Endothelial cell of umbilical vein (primary cell): ENCODE measurements at regions not wholly inside any gene's neighbourhood (a gene's known extent, or its start where the extent isn't known, plus 50 kb on each side); places are given as distances from the start of the nearest gene placed in this dataset.

Experiments
- BruUV-seq: library from RNA; stranded (reverse); fragments of 400-500 nt; replicated peaks from 2 replicates; lab custom pipeline; 2021; lab: Mats Ljungman, UMichigan
- CTCF ChIA-PET: fragments of 300-600, 350-600 bp; sonication (Branson Sonifier 250); formaldehyde crosslinking; loops from one replicate; lab custom pipeline; 2021; ENCODE audit warnings: antibody characterized with exemption, inconsistent platforms; lab: Charles Lee
- POLR2A ChIA-PET: fragments of 300-600, 350-600 bp; sonication (Branson Sonifier 250); formaldehyde crosslinking; loops from one replicate; lab custom pipeline; 2021; ENCODE audit warnings: antibody characterized with exemption, inconsistent platforms; lab: Charles Lee
- DNase-seq: peaks from one replicate; pipeline ENCODE4 v3.0.0-alpha.2; 2011; ENCODE audit warnings: low read depth, low spot score
- FAIRE-seq: peaks from 2 replicates; lab custom pipeline; 2011; peaks lifted over from hg19 to GRCh38; lab: Jason Lieb, UNC
- H2AFZ ChIP-seq: 2 replicates; pipeline ENCODE4 v1.6.0; 2012; ENCODE audit warnings: low read depth, low read length, control low read depth, inconsistent platforms
- H3K27ac ChIP-seq: 2 replicates; pipeline ENCODE4 v1.5.1; 2011; ENCODE audit warnings: low read depth, mild to moderate bottlenecking, control low read depth, low read length, moderate library complexity; ENCODE audit not compliant: insufficient read depth
- H3K27me3 ChIP-seq, 2 experiments: 2 replicates each; pipeline versions ENCODE4 v1.6.0 to v1.6.1; 2011; ENCODE audit warnings: low read length in 2 of 2, mixed read lengths in 1 of 2; ENCODE audit not compliant: control insufficient read depth in 2 of 2, insufficient read depth in 2 of 2
- H3K36me3 ChIP-seq, 2 experiments: 2 replicates in 1 of 2; 3 replicates in 1 of 2; pipeline ENCODE4 v1.5.1; 2011; ENCODE audit warnings: low read length in 2 of 2, mild to moderate bottlenecking in 1 of 2, moderate library complexity in 1 of 2; ENCODE audit not compliant: control insufficient read depth in 2 of 2, insufficient read depth in 2 of 2; ENCODE audit errors: extremely low read depth in 1 of 2
- H3K4me1 ChIP-seq: 3 replicates; pipeline ENCODE4 v1.5.1; 2011; ENCODE audit warnings: mild to moderate bottlenecking, low read length; ENCODE audit not compliant: control insufficient read depth, insufficient read depth; ENCODE audit errors: extremely low read depth
- H3K4me2 ChIP-seq: 2 replicates; pipeline ENCODE4 v1.6.1; 2011; ENCODE audit warnings: low read length, control low read depth, mixed read lengths; ENCODE audit not compliant: insufficient read depth
- H3K4me3 ChIP-seq, 3 experiments: fragments of 200-600 bp in 1 of 3; sonication (generic), shearing (Covaris generic) in 1 of 3; replicated peaks in 1 of 3; 2 replicates each; pipeline ENCODE4 v1.5.1; 2011 to 2016; ENCODE audit warnings: control low read depth in 3 of 3, low read length in 3 of 3, mild to moderate bottlenecking in 2 of 3, inconsistent platforms in 1 of 3, low read depth in 1 of 3, moderate library complexity in 1 of 3; ENCODE audit not compliant: insufficient read depth in 1 of 3
- H3K79me2 ChIP-seq: 2 replicates; pipeline ENCODE4 v1.6.0; 2012; ENCODE audit warnings: low read length, inconsistent platforms; ENCODE audit not compliant: control insufficient read depth, insufficient read depth
- H3K9ac ChIP-seq: replicated peaks from 2 replicates; pipeline ENCODE3; 2011; ENCODE audit warnings: low read length, control low read depth; ENCODE audit not compliant: insufficient read depth; ENCODE audit errors: extremely low read depth
- H3K9me1 ChIP-seq: replicated peaks from 3 replicates; pipeline ENCODE4 v1.6.0; 2011; ENCODE audit warnings: mild to moderate bottlenecking, low read length; ENCODE audit not compliant: control insufficient read depth, insufficient read depth; ENCODE audit errors: extremely low read depth
- H3K9me3 ChIP-seq: replicated peaks from 2 replicates; pipeline ENCODE4 v1.5.1; 2012; ENCODE audit warnings: low read length, inconsistent platforms; ENCODE audit not compliant: control insufficient read depth, insufficient read depth
- H4K20me1 ChIP-seq: replicated peaks from 2 replicates; pipeline ENCODE3; 2011; ENCODE audit warnings: mild to moderate bottlenecking, low read length; ENCODE audit not compliant: control insufficient read depth, insufficient read depth; ENCODE audit errors: extremely low read depth
- CTCF ChIP-seq, 2 donors: IDR thresholded peaks; 1 replicate in 1 of 2; 2 replicates in 1 of 2; pipeline ENCODE4 v1.5.1; 2011; ENCODE audit warnings: low read length in 2 of 2, mild to moderate bottlenecking in 2 of 2, moderate library complexity in 2 of 2, control low read depth in 1 of 2, inconsistent platforms in 1 of 2, low read depth in 1 of 2; ENCODE audit not compliant: insufficient read depth in 1 of 2; ENCODE audit errors: extremely low read depth in 1 of 2
- EZH2 ChIP-seq: IDR thresholded peaks from 2 replicates; pipeline ENCODE4 v1.6.1; 2012; ENCODE audit warnings: borderline replicate concordance, low read depth, mild to moderate bottlenecking, moderate library complexity, low read length, inconsistent platforms; ENCODE audit not compliant: severe bottlenecking
- FOS ChIP-seq: IDR thresholded peaks from 2 replicates; pipeline ENCODE4 v1.6.1; 2011; ENCODE audit warnings: mild to moderate bottlenecking, low read length, moderate library complexity, borderline replicate concordance; ENCODE audit not compliant: insufficient read depth
- GATA2 ChIP-seq: IDR thresholded peaks from 2 replicates; pipeline ENCODE4 v1.7.0; 2011; ENCODE audit warnings: low read depth, mild to moderate bottlenecking, moderate library complexity, mixed read lengths, low read length; ENCODE audit not compliant: insufficient read length, insufficient read depth
- JUN ChIP-seq: IDR thresholded peaks from 2 replicates; pipeline ENCODE4 v1.6.1; 2011; ENCODE audit warnings: borderline replicate concordance, low read depth; ENCODE audit not compliant: insufficient read length, insufficient read depth
- MAX ChIP-seq: IDR thresholded peaks from 2 replicates; pipeline ENCODE4 v1.6.1; 2011; ENCODE audit not compliant: insufficient read depth, insufficient read length
- MYC ChIP-seq: IDR thresholded peaks from one replicate; pipeline ENCODE4 v1.6.1; 2011; ENCODE audit warnings: mild to moderate bottlenecking, low read depth, low read length
- POLR2A ChIP-seq: IDR thresholded peaks from 2 replicates; pipeline ENCODE4 v1.6.1; 2012; ENCODE audit warnings: low read depth, mild to moderate bottlenecking, control low read depth, low read length
- POLR2AphosphoS5 ChIP-seq: IDR thresholded peaks from 2 replicates; pipeline ENCODE4 v1.6.1; 2012; ENCODE audit warnings: low read depth, mild to moderate bottlenecking, control low read depth, low read length, moderate library complexity; ENCODE audit not compliant: insufficient read depth
- dilution Hi-C: fragments of 300-500 bp; cut with MboI; formaldehyde crosslinking; loops from one replicate; pipeline ENCODE4 v1.15.0; 2019; ENCODE audit warnings: low sequenced_read_pairs; ENCODE audit not compliant: extremely low pct_ligation_motif_present
- intact Hi-C: fragments of 100-400 bp; cut with micrococcal nuclease; formaldehyde crosslinking; loops from one replicate; pipeline ENCODE4 v1.10.0; 2022

- Histone ChIP-seq H3K79me2 (no peaks in the 10 kb centered on the region), H3K27ac (no peak overlapping the region), H3K9me1 (no peaks in the 10 kb centered on the region), H4K20me1 (no peaks in the 10 kb centered on the region), H3K36me3 (no peaks in the 10 kb centered on the region), H3K27me3 (no peaks in the 10 kb centered on the region), H3K9me3 (peaks cover 2% of the 10 kb centered on the region), H3K9ac (no peak overlapping the region), H2AFZ (no peak overlapping the region), H3K4me2 (no peak overlapping the region), H3K4me1 (no peaks in the 10 kb centered on the region), H3K4me3 (no peak overlapping the region)
- dilution Hi-C loops = no loop called here
- FAIRE-seq (no peak), DNase-seq (no peak)
- ChIA-PET CTCF (interaction anchor here (0.7 kb wide), 1 partner anchor 14 kb away, joined by 3 read pairs; no protein-coding TSS in a partner anchor), POLR2A (no interaction called here)
- BruUV-seq = no TSS peak
- intact Hi-C loops = no loop called here
- TF ChIP-seq GATA2 (no peak), FOS (no peak), EZH2 (no peak), POLR2AphosphoS5 (no peak), POLR2A (no peak), JUN (no peak), CTCF (IDR thresholded peaks at IDR 0.05; ENCODE audit: extremely low read depth in 1 of 2, insufficient read depth in 1 of 2, low read depth in 1 of 2, low read length in 2 of 2) (no peak), MYC (no peak), MAX (no peak)
These were observed 125.7 kb upstream of the TWIST2 start for GRCh38 chr2:238722181-238722580.
